ENCODE measurements at regions not wholly inside any gene's neighbourhood (a gene's known extent, or its start where the extent isn't known, plus 50 kb on each side); places are given as distances from the start of the nearest gene placed in this dataset.

GRCh38 chr2:129769185-129769991 is 210.1 kb upstream of the RAB6C start:
- TF ChIP-seq CTCF (conservative IDR thresholded peaks at IDR 0.05; ENCODE audit: low read depth, low read length), result no peak
- TF ChIP-seq EZH2 (IDR thresholded peaks at IDR 0.05; ENCODE audit: borderline replicate concordance, low read depth, low read length, poor library complexity, severe bottlenecking), result no peak

GRCh38 chr2:129771418-129772189 is 207.9 kb upstream of the RAB6C start:
- no peak for TF ChIP-seq EZH2 (IDR thresholded peaks at IDR 0.05; ENCODE audit: borderline replicate concordance, low read depth, low read length, poor library complexity, severe bottlenecking)
- no peak for TF ChIP-seq CTCF (conservative IDR thresholded peaks at IDR 0.05; ENCODE audit: low read depth, low read length)
- H3K4me3 ChIP-seq (ENCODE audit: low read depth, low read length, poor library complexity, severe bottlenecking), result no peak overlapping the region
- no peaks in the 10 kb centered on the region for H3K9me3 ChIP-seq (ENCODE audit: low read depth, low read length, poor library complexity, severe bottlenecking)
- H3K36me3 ChIP-seq (ENCODE audit: insufficient read depth, low read length, poor library complexity, severe bottlenecking), result no peaks in the 10 kb centered on the region
- H3K27ac ChIP-seq (ENCODE audit: low read depth, low read length, poor library complexity, severe bottlenecking), result no peak overlapping the region
- intact Hi-C loops (cut with micrococcal nuclease; ENCODE audit: unreplicated experiment), result no loop called here
- DNase-seq (ENCODE audit: low spot score), result no peak
- ChIA-PET CTCF (no interaction called here), POLR2A (ENCODE audit: low non-redundant PET) (no interaction called here)
- H3K27me3 ChIP-seq (replicated peaks; ENCODE audit: insufficient read depth, low read depth, low read length, poor library complexity), result no peaks in the 10 kb centered on the region
- no peaks in the 10 kb centered on the region for H3K4me1 ChIP-seq (ENCODE audit: insufficient read depth, low read length, poor library complexity, severe bottlenecking)
- no TSS peak for BruUV-seq (replicated peaks)

More at GRCh38 chr2:129769185-129769991, 210.1 kb upstream of the RAB6C start:
- H3K9me3 ChIP-seq (ENCODE audit: low read depth, low read length, poor library complexity, severe bottlenecking), result no peaks in the 10 kb centered on the region
- H3K4me3 ChIP-seq (ENCODE audit: low read depth, low read length, poor library complexity, severe bottlenecking), result no peak overlapping the region
- intact Hi-C loops (cut with micrococcal nuclease; ENCODE audit: unreplicated experiment), result no loop called here
- H3K27ac ChIP-seq (ENCODE audit: low read depth, low read length, poor library complexity, severe bottlenecking), result no peak overlapping the region
- no TSS peak for BruUV-seq (replicated peaks)
- no peak for DNase-seq (ENCODE audit: low spot score)
- H3K36me3 ChIP-seq (ENCODE audit: insufficient read depth, low read length, poor library complexity, severe bottlenecking), result no peaks in the 10 kb centered on the region
- POLR2A ChIA-PET (ENCODE audit: low non-redundant PET), result no interaction called here
- H3K27me3 ChIP-seq (replicated peaks; ENCODE audit: insufficient read depth, low read depth, low read length, poor library complexity), result no peaks in the 10 kb centered on the region
- no peaks in the 10 kb centered on the region for H3K4me1 ChIP-seq (ENCODE audit: insufficient read depth, low read length, poor library complexity, severe bottlenecking)
- CTCF ChIA-PET, result no interaction called here

GRCh38 chr2:129772190-129772579 is 207.3 kb upstream of the RAB6C start:
- no TSS peak for BruUV-seq (replicated peaks)
- intact Hi-C loops (cut with micrococcal nuclease; ENCODE audit: unreplicated experiment), result no loop called here
- Histone ChIP-seq H3K27ac (ENCODE audit: low read depth, low read length, poor library complexity, severe bottlenecking) (no peak overlapping the region), H3K36me3 (ENCODE audit: insufficient read depth, low read length, poor library complexity, severe bottlenecking) (no peaks in the 10 kb centered on the region), H3K27me3 (replicated peaks; ENCODE audit: insufficient read depth, low read depth, low read length, poor library complexity) (no peaks in the 10 kb centered on the region), H3K9me3 (ENCODE audit: low read depth, low read length, poor library complexity, severe bottlenecking) (no peaks in the 10 kb centered on the region), H3K4me1 (ENCODE audit: insufficient read depth, low read length, poor library complexity, severe bottlenecking) (no peaks in the 10 kb centered on the region), H3K4me3 (ENCODE audit: low read depth, low read length, poor library complexity, severe bottlenecking) (no peak overlapping the region)
- ChIA-PET CTCF (no interaction called here), POLR2A (ENCODE audit: low non-redundant PET) (no interaction called here)
- no peak for DNase-seq (ENCODE audit: low spot score)
- TF ChIP-seq CTCF (conservative IDR thresholded peaks at IDR 0.05; ENCODE audit: low read depth, low read length) (no peak), EZH2 (IDR thresholded peaks at IDR 0.05; ENCODE audit: borderline replicate concordance, low read depth, low read length, poor library complexity, severe bottlenecking) (no peak)

Data from A673 (cell line).